ENCODE measurements at regions not wholly inside any gene's neighbourhood (a gene's known extent, or its start where the extent isn't known, plus 50 kb on each side); places are given as distances from the start of the nearest gene placed in this dataset.

- no peak for TF ChIP-seq ZNF274 (IDR thresholded peaks at IDR 0.05; ENCODE audit: low read depth, low read length)
- TF ChIP-seq SUZ12 (IDR thresholded peaks at IDR 0.05; ENCODE audit: extremely low read depth, insufficient read depth, insufficient read length) = no peak
- no peak for TF ChIP-seq YY1 (IDR thresholded peaks at IDR 0.05; ENCODE audit: insufficient read depth, insufficient read length)
These were observed 339.0 kb downstream of the GATA3 start for GRCh38 chr10:8393531-8393930.
